Fibroblast of lung (primary cell): ENCODE measurements at regions not wholly inside any gene's neighbourhood (a gene's known extent, or its start where the extent isn't known, plus 50 kb on each side); places are given as distances from the start of the nearest gene placed in this dataset.
A peak's percentile ranks its signal among the peaks of the same experiment; 100 is the strongest.
"Not testable (repeated sequence)": the region's sequence is repeated elsewhere in the genome, so short reads cannot be mapped to it uniquely, and the experiment has no call there.

ENCODE experiments used
- DNase-seq, 2 donors: peaks; one replicate each; pipeline versions ENCODE4 v3.0.0 to v3.0.0-alpha.2; 2010; ENCODE audit warnings: low read depth in 2 of 2
- H2AFZ ChIP-seq: 2 replicates; pipeline ENCODE4 v1.5.1; 2012; ENCODE audit warnings: low read length, control low read depth, inconsistent platforms
- H3K27ac ChIP-seq: 2 replicates; pipeline ENCODE4 v1.5.1; 2011; ENCODE audit warnings: low read length, control low read depth; ENCODE audit not compliant: insufficient read depth
- H3K27me3 ChIP-seq: 2 replicates; pipeline ENCODE4 v1.5.1; 2011; ENCODE audit warnings: mild to moderate bottlenecking, low read length; ENCODE audit not compliant: control insufficient read depth, insufficient read depth
- H3K36me3 ChIP-seq: 2 replicates; pipeline ENCODE4 v1.5.1; 2011; ENCODE audit warnings: low read length; ENCODE audit not compliant: control insufficient read depth, insufficient read depth
- H3K4me1 ChIP-seq: 2 replicates; pipeline ENCODE4 v1.5.1; 2011; ENCODE audit warnings: low read length; ENCODE audit not compliant: control insufficient read depth, insufficient read depth; ENCODE audit errors: extremely low read depth
- H3K4me2 ChIP-seq: 2 replicates; pipeline ENCODE4 v1.5.1; 2011; ENCODE audit warnings: low read length, control low read depth; ENCODE audit not compliant: insufficient read depth; ENCODE audit errors: extremely low read depth
- H3K4me3 ChIP-seq, 4 experiments: fragments of 200-600 bp in 1 of 4; sonication (generic) in 1 of 4; replicated peaks in 1 of 4; 2 replicates each; pipeline ENCODE4 v1.5.1; 2011 to 2016; ENCODE audit warnings: low read length in 4 of 4, low read depth in 3 of 4, mild to moderate bottlenecking in 3 of 4, control low read depth in 2 of 4, inconsistent platforms in 1 of 4, mixed read lengths in 1 of 4; ENCODE audit not compliant: insufficient read depth in 1 of 4; ENCODE audit errors: control extremely low read depth in 1 of 4
- H3K79me2 ChIP-seq: 2 replicates; pipeline ENCODE4 v1.5.1; 2012; ENCODE audit warnings: mild to moderate bottlenecking, low read length, inconsistent platforms; ENCODE audit not compliant: control insufficient read depth, insufficient read depth
- H3K9ac ChIP-seq: 2 replicates; pipeline ENCODE4 v1.5.1; 2011; ENCODE audit warnings: mild to moderate bottlenecking, low read length, control low read depth; ENCODE audit not compliant: insufficient read depth
- H3K9me3 ChIP-seq: 2 replicates; pipeline ENCODE4 v1.5.1; 2012; ENCODE audit warnings: low read depth, low read length; ENCODE audit not compliant: control insufficient read depth, insufficient read depth
- H4K20me1 ChIP-seq: 2 replicates; pipeline ENCODE4 v1.5.1; 2011; ENCODE audit warnings: low read length; ENCODE audit not compliant: control insufficient read depth, insufficient read depth; ENCODE audit errors: extremely low read depth
- CTCF ChIP-seq, 2 donors: IDR thresholded peaks in 1 of 2; conservative IDR thresholded peaks in 1 of 2; 1 replicate in 1 of 2; 2 replicates in 1 of 2; pipeline ENCODE4 v1.5.1; 2011 to 2012; ENCODE audit warnings: low read length in 2 of 2, control low read depth in 1 of 2, inconsistent platforms in 1 of 2, low read depth in 1 of 2, mild to moderate bottlenecking in 1 of 2
- EZH2 ChIP-seq: IDR thresholded peaks from 2 replicates; pipeline ENCODE4 v1.5.1; 2012; ENCODE audit warnings: low read length, control low read depth, mild to moderate bottlenecking; ENCODE audit errors: missing control alignments

GRCh38 chr2:44087036-44087713 is 81.5 kb upstream of the PPM1B start:
- H3K4me1 ChIP-seq = no peaks in the 10 kb centered on the region
- H3K9me3 ChIP-seq = no peaks in the 10 kb centered on the region
- peak overlapping the region; percentile 76 for H2AFZ ChIP-seq
- no peaks in the 10 kb centered on the region for H3K27me3 ChIP-seq
- H3K4me3 ChIP-seq = peak overlapping the region; percentile 20 to 60 (median 36)
- TF ChIP-seq CTCF (conservative IDR thresholded peaks at IDR 0.05 in 1 of 2, IDR thresholded peaks at IDR 0.05 in 1 of 2; ENCODE audit: low read depth in 1 of 2, low read length in 2 of 2) = peak; percentile 89 to 92
- no peak for TF ChIP-seq EZH2
- peak overlapping the region; percentile 87 for H3K4me2 ChIP-seq
- no peaks in the 10 kb centered on the region for H3K79me2 ChIP-seq
- no peaks in the 10 kb centered on the region for H4K20me1 ChIP-seq
- H3K27ac ChIP-seq = no peak overlapping the region
- H3K36me3 ChIP-seq = no peaks in the 10 kb centered on the region
- H3K9ac ChIP-seq = no peak overlapping the region
- peak; percentile 61 to 80 for DNase-seq

- Histone ChIP-seq H3K9ac (no peak overlapping the region), H3K27ac (no peak overlapping the region)
- no peak for DNase-seq
Measured at GRCh38 chr2:44087714-44088092, 81.0 kb upstream of the PPM1B start.

GRCh38 chr2:44092519-44092918 is 76.2 kb upstream of the PPM1B start:
- H3K4me2 ChIP-seq, H3K79me2 ChIP-seq, DNase-seq, H3K9me3 ChIP-seq, H3K36me3 ChIP-seq, H4K20me1 ChIP-seq, H3K27me3 ChIP-seq, H3K4me1 ChIP-seq, H3K9ac ChIP-seq, H2AFZ ChIP-seq, H3K27ac ChIP-seq, H3K4me3 ChIP-seq: not testable (repeated sequence)

More at GRCh38 chr2:44087714-44088092, 81.0 kb upstream of the PPM1B start:
- Histone ChIP-seq H3K36me3 (no peaks in the 10 kb centered on the region), H2AFZ (peak overlapping the region; percentile 61), H3K4me3 (peak overlapping the region in 2 of 4 experiments; percentile 44 to 60), H3K4me1 (no peaks in the 10 kb centered on the region), H3K79me2 (no peaks in the 10 kb centered on the region), H3K4me2 (no peak overlapping the region), H3K27me3 (no peaks in the 10 kb centered on the region), H4K20me1 (no peaks in the 10 kb centered on the region), H3K9me3 (no peaks in the 10 kb centered on the region)
- no peak for TF ChIP-seq EZH2
- no peak for TF ChIP-seq CTCF (conservative IDR thresholded peaks at IDR 0.05 in 1 of 2, IDR thresholded peaks at IDR 0.05 in 1 of 2; ENCODE audit: low read depth in 1 of 2, low read length in 2 of 2)
